GM21381 (cell line): ENCODE measurements at regions not wholly inside any gene's neighbourhood (a gene's known extent, or its start where the extent isn't known, plus 50 kb on each side); places are given as distances from the start of the nearest gene placed in this dataset.

Experiments
- ATAC-seq: cut with Tn5 transposase; IDR thresholded peaks from one replicate; pipeline ENCODE4 v1.9.1; 2021; ENCODE audit warnings: mild to moderate bottlenecking, moderate library complexity; ENCODE audit not compliant: unreplicated experiment

DNA sequence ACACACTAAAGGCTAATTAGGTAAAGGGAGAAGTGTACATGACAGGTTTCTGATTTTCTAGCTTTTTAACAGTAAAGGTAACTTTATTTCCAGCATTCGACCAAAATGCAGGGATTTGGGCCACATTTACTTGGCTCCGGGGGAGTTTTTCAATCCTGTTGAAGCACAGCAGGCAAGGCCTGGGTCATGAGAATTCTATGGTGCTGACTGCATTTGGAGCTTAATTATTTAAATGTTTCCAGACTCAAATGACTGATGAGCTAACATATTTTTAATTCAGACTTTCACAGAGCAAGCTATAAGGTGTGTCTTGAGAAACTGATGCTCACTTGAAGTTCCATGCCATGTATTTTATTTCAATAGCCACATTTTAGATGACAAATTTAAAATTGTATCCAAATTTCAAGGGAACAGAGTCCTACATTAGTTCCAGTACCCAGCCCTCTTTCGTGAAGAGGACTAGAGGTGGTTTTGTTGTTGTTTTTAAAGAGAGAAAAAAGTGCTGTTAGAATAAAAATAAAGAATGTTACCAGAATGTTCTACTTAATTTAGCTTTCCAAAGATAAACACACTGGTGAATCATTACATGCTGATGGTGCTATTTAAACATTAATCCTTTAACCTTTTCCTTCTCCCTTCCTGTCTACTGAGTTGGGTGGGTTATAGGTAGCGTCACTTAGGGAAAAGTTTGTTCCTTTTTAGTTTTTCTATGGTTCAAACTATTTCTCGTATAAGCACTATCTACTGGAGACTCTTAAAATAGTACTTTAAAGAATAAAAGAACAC lies 82.3 kb upstream of the PHACTR2 start:
- no peak for ATAC-seq

DNA sequence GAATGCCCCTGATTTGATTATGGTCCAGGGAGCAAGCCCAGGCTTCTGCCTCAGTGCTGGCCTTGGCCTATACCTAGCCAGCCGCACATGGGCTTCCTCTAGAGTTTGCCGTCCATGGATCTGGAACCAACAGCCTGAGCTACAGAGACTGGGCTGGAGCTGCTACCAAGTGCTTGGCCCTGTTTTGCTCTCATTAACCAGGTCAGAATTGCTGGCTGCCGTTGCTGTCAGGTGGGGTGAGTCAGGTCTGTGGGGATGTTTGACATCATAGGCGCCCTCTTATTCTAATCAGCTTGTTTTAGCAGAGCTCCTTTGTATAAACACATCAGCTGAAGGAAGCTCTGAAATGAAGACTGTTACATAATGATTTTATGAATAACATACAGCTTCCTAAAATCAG lies 83.1 kb upstream of the PHACTR2 start:
- no peak for ATAC-seq

DNA sequence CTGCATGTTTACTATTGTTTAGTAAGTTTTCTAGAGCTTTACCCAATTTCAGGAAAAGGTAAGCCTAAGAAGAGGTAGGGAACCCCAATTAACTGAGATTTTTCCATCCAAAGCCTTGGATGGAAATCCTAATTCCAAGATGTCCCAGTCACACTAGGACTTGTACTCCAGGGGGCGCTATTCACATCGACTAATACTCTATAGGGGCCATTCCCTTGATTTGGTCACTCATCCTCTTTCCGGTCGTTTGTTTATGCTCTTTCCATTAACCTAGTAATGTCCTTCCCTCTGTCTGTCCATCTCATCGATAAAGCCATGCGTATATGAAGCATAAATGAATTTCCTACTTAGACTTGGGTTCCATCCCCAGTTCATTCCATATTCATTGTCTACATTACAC lies 80.8 kb upstream of the FUCA2 start:
- ATAC-seq, result no peak

DNA sequence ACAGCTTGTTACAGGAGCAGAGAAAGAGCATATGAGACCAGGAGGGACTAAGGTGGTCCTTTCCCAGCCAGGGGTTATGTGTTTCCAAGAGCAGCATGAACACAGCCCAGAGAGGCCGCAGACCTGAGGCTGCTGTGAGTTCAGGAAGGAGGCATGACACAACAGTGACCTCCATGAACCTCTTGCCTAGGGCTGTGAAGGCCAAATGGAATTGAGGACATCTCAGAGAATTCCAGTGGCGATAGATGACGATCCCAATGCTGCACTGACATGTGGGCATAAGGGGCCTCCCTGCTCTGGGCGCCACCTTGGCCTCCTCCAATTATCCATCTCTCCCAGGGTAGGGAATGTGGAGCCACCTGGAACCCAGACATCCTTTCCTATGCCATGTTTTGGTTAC lies 79.9 kb upstream of the FUCA2 start:
- no peak for ATAC-seq

DNA sequence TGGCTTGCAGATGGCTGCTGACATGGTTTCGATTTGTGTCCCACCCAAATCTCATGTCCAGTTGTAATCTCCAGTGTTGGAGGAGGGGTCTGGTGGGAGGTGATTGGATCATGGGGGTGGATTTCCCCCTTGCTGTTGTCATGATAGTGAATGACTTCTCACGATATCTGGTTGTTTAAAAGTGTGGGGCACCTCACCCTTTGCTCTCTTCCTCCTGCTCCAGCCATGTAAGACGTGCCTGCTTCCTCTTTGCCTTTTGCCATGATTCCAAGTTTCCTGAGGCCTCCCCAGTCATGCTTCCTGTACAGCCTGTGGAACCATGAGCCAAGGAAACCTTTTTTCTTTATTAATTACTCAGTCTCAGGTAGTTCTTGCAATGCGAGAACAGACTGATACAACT lies 77.6 kb upstream of the FUCA2 start:
- no peak for ATAC-seq

DNA sequence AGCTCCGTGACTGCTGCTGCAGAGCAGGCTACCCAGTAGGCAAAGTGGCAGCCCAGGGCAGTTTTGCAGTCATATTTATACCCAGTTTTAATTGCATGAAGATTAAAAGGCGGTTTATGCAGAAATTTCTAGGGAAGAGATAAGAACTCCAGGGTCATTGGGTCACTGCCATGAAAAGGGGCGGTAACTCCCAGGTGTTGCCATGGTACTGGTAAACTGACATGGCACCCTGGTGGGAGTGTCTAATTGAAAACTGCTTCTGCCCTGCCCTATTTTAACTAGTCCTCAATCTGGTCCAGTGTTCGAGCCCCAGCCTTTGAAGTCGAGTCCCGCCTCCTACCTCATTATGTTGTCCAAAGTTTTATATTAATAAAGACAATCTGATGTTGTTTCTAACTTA lies 75.0 kb upstream of the FUCA2 start:
- no peak for ATAC-seq

DNA sequence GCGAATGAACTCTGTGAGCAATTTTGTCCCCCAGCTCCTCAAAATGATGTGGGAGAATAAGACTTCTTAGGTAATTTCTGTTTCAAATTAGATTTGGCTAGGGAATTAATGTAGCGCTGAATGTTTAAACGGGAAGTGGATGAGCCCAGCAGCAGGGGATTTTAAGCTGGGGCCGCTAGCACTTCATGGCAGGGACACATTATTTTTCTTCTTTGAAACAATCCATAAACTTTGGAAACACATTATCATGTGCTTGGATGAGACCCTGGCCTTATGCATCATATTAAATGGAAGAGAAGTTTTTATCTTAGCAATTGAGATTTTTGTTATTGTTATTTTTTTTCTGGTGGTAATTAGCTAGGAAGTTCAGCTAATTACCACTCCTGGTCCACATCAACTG lies 74.2 kb upstream of the FUCA2 start:
- no peak for ATAC-seq

DNA sequence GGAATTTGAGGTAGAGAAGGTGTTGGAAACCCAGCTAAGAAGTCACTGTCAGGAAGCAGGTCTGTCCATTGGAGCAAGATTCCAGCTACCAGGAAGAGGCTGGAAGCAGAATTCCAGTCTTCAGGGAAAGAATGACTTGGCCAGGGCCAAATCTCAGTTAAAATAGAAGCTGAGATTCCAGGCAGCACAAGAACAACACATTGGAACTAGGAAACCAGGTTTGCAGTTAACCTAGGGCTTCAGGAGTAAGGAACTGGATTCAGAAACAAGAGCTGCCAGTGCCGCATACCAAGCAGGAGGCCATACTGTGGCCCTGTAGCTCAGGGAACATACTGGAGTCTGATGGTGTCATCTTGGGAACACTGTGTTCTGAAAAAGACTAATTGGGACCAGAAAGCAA lies 73.7 kb upstream of the FUCA2 start:
- no peak for ATAC-seq

DNA sequence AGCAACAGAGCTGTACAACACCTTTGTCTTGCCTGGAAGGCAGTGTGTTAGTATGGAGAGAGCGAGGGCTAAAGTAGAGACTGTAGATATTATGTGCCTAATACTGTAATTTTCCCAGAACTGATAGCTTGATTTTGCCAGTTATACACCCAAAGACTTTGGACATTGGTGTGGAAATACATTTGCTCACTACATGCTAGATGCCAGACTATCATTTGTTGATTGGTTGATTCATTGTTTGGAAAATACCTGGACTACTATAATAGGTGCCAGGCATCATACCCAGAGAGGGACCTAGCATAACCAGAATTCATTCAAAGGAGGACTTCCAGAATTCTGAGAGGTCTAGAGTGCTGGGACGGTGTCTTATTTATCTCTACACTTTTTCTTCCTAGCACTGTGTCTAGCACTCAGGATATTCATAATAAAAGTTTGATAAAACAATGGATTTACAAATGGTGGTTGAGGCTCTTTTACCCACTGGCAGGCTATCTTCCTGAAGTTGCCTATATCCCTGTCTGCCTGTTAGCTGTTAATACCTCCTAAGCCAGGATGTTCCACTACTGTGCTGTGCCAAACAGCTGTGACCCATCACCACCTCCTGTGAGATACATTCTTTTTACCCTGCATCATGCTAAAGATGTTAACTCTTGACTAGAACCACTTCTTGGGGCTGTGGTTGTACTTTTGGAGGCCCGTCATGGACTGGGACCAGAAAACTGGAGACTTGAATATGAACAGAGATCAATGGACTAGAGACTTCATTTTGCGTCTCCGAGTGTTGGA lies 72.2 kb upstream of the FUCA2 start:
- no peak for ATAC-seq

DNA sequence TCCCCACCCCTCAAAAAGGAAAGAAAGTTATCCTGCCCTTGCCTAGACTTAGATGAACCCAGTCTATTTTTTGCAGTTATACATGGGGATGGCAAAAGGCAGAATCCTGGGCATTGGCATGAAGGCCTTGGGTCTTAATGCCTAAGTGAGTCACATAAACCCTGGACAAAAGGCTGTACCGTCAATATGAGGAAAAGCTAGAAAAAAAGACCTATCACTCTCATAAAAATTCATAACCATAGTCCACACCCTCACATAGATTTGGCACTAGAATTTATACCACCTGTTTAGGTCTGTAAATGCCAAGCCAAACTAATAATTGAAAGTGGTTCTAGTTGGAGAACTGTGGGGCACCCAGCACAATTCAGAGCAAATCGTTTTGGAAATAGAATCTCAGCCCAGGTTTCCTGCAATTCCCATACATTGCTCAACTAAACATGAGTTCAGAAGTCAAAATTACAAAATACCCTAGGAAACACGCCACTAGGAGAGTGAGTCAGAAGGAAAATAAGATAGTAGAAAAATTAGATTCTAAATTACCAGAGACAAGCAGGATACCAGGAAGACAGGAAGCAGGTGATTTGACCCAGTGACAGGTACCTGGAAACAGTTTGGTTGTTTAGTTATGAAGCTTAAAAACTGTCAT lies 70.4 kb upstream of the FUCA2 start:
- ATAC-seq, result no peak

DNA sequence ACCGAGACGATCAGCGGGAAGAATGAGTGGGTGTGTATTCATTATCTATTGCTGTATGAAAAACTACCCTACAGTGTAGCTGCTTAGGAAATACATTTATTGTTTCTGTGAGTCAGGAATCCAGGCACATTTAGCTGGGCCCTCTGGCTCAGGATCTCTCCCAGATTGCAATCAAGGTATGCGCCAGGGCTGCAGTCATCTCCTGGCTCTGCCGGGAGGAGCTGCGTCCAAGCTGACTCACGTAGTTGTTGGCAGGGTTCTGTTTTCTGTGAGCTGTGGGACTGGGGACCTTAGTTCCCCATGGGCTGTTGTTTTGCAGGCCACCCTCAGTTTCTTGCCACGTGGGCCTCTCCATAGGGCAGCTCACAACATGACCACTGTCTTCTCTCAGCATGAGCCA lies 68.2 kb upstream of the FUCA2 start:
- no peak for ATAC-seq

DNA sequence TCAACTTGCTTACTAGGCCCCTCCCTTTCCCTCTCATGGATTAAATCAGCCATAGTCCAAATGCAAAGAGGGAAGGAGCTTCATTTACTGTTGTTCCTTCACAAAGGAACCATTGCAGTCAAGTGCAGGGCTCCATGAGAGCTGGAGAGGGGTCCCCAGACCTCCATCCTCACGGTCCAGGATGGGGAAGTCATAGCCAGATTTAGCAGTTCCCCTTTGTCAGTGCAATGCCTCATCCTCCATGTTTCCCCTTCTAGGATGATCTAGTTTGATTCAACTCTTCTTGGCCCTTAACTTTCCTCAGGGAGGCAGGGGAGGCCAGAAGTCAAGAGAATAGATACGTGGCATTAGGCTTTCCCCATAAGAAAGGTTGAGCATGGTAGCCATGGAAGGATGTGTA lies 66.5 kb upstream of the FUCA2 start:
- ATAC-seq, result no peak

DNA sequence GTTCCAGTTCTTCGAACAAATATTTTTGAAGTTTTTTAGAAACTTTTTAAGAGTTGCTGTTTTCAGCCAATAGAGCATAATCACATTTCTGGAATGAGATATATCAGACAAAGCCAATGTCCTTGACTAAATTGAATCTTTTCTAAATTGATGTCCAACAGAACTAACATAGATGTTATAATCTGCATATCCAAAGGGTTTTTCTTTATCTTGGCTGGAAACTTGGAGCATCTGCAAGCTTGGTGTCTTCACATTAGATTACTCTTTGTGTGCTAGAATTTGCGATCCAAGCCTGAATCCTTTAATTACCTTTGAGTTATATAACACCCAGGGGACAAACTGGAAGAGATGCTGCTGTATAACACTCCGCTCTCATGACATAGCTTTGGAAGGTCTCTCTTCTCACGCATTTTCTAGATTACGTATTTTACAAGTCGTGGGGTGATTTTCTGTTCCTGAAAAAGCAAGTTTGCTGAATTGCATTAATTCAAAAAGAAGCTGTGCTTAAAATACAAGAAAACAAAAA lies 64.4 kb upstream of the FUCA2 start:
- ATAC-seq, result no peak

DNA sequence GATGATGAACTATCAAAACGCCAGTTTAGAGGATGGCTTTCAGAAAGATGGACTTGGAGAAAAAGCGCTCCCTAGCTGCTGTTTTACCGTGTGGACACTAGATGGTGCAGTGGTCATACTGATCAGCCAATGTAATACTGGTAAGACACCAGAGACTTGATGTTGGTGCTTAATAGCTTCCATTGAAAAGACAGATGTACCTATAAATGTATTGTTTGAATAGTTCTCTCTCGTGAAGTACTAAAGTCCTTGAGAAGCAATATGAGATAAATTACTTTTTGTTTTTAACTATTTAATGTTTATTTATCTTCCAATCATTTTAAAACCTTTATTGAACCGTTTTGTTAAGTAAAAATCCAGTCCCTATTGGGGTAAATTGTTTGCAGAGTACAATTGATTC lies 63.9 kb upstream of the FUCA2 start:
- peak; percentile 97 for ATAC-seq

DNA sequence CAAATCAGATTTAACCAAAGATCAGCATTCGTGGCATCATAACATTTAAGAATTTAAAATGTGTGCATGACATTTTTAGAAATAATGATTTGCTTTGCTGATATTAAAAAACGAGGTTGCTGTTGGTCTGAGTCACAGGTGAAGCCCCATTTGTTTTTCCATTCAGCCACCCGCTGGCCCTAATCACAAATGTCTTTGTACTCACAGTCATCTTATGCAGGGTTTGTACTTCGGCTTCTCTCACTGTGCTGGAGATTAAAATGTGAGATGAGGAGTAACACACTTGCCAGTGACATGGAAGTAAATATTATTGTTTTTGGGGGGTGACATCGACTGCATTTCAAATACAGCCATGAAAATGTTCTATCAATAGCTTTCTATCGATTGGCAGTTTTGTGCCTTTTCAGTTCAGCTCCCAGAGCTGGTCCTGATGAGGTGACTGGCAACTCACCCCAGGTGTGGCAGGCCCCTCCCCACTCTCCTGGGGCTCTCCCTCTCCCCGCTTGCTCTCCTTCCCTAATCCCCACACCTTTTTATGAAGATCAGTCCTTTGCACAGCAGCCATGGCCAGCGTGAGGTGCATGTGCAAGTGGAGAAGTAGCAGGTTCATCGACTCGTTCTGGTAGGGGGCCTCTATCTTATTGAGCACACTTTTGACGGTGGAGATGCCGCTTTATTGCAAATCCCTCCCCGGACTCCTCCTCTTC lies 58.8 kb upstream of the FUCA2 start:
- no peak for ATAC-seq

DNA sequence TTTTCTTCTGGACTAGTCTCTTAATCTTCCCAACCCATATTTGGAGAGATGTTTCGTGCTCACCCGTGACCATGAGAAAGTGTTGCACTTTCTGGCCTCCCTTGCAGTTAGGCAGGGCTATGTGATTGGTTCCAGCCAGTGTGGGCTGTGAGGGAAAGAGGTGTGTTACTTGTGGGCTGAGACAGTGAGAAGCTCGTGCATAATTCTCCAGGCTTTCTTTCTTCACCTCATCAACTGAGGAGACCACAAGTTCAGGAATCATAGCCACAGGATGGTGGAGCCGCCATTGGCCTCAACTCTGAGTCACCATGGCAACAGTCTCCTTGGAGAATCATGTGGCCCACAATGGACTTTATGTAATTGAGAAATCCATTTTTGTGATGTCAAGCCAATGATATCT lies 57.5 kb upstream of the FUCA2 start:
- ATAC-seq, result no peak

DNA sequence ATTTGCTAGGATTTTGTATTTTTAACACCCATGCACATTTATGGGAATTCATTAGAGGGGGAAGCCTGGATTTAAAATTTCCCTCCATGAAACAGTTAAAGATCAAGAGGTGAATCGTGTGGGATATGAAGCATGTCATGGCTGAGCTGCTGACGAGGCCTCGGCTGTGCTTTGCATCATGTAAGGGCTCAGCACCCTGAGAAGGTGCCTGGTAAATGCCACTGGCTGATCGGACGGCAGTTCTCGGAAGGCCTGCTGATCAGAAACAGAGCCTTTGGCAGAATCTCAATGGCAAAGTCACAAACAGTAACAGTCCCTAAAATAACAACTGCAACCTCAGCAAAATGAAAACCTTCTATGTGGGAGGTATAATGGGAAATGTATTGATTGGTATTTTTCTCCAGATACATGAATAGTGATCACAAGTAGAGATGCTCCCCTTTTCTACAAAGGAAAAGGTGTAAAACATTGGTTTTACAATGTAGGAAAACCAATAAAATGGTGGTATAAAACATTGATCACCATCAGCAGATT lies 53.0 kb upstream of the FUCA2 start:
- no peak for ATAC-seq

DNA sequence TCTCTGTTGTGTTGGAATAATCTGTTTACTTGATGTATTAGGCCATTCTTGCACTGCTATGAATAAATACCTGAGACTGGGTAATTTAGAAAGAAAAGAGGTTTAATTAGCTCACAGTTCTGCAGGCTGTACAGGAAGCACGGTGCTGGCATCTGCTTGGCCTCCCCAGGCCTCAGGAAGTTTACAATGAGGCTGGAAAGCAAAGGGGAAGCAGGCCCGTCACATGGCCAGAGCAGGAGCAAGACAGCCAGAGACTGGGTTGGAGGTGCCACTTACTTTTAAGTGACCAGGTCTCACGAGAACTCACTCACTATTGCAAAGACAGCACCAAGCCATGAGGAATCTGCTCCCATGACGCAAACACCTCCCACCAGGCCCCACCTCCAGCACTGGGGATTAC lies 50.6 kb upstream of the FUCA2 start:
- no peak for ATAC-seq
